GM19452 (cell line): ENCODE measurements at regions not wholly inside any gene's neighbourhood (a gene's known extent, or its start where the extent isn't known, plus 50 kb on each side); places are given as distances from the start of the nearest gene placed in this dataset.

Source experiments
- ATAC-seq: cut with Tn5 transposase; IDR thresholded peaks from one replicate; pipeline ENCODE4 v1.9.1; 2021; ENCODE audit not compliant: unreplicated experiment

DNA sequence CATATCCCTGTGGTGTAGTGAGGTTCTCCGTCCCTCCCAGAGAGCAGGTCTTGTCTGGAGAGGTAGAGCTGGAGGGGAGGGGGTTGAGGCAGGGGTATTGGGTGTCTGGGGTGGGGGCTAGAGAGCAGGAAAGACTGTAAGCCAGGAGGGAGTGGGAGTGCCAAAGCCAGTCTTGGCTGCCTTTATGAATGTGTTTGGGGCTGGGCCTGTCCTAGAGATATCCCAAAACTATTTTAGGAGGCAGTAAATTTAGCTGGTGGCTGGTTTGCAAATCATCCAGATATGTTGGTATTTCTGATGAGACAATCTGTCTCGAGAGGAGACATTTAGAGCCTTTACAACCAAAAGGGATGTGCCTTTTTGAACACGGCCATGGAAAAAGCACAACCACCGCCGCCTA is 166.6 kb downstream of the TLE3 start:
- no peak for ATAC-seq

DNA sequence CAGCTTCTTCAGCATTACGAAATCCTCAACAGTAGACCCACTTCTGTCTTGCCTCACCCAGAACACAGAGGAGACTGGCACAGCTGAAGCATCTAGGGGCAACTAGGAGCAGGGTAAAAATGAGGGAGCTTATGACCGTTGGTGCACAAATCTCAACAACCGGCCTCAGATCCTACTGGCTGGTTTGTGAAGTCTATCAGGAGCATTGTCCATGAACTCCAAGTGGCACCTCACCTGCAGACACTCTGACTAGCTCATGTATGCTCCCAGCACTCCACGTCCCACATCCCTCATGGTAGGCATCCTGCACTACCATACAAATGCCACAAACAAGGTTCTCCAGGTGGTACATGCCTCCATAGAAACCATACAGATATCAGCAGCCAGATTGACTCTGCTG is 163.1 kb downstream of the TLE3 start:
- no peak for ATAC-seq

DNA sequence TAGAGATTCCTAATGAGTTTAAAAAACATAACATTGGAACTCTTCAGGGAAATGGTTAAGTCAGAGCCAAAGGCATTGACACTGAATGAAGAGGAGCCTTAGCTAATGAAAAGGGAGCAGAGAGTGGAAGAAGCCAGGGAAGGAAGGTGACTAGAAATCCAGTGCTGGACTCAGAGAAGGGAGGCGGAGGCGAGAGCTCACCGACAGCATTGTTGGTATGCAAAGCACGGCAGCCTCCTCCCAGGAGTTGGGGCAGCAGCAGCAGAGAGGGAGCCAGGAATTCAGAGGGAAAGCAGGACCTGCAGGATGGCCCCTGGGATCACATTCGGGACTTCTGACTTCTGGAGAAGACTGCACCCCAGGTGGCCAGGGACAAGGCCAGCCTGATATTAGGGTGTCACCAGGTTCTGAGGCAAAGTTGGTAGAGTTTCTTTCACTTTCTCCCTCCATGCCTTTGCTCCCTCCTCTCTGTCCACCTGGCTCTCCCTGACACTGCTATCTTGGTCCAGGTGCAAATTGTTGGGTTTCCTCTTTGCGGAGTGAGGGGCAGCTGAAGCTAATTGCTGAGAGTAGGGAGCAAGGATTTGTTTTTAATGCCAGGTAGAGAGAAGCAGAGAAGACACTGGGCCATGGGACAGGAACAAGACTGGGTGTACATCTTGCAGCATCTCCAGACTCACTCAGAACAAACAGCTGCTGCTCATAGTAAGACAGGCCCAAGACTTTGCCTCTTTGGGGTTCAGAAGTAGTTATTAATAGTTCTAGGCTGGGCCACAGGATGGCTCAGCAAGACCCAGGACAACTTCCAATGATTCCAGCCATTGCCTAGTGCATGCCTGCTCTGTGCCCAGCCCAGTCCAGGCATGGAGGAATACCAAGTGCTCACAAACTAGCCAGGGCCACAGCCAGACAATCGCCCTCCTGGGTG is 157.9 kb downstream of the TLE3 start:
- ATAC-seq: no peak

DNA sequence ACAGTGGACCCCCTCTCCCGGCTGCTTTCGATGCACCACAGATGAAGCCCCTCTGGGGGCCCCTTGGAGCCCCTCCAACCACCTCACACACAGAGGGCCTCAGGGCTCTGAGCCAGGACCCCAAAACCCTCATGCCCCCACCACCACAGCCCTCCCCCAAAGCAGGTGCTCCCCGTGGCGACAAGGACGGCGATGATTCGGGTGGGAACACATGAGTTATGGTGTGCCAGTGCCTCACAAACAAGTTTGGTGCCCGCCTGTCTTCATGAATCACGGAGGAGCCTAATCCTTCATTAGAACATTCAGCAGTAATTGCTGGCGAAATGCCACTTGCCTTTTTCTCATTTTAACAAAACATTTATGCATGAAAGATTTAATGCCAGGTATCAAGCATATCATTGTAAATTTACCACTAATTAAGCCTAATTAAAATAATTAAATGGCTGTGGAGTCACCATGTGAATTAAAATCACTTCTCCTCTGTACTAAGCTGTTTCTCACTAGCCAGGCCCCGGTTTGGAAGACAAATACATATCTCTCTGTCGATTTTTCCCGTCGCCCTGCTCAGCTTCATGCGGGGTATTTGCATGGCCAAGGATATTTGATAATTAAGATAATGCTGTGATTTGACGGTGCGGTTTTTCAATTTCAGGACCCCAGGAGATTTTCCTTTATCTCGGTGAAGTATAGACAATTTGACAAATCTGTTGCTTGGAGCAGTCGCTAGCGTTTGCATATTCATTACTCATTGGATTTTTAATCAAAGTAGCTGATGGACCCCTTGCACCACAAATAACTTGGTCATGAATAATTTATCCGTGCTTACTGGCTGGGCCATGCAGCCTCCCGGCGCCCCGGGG is 157.0 kb downstream of the TLE3 start:
- no peak for ATAC-seq

DNA sequence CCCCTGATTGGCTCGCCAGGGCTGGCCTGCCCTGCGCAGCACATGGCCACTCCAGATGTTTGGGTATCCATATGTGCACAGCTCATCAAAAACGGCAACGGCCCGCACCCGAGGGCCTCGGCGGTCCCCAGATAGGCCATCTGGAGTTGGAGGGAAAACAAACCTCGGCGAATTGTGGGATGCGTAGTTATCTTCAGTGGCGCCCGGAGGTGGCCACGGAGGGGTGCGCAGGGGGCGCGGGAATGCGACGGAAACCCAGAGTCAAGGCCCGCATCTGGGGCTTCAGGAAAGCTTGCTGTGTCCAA is 156.5 kb downstream of the TLE3 start:
- ATAC-seq: no peak

DNA sequence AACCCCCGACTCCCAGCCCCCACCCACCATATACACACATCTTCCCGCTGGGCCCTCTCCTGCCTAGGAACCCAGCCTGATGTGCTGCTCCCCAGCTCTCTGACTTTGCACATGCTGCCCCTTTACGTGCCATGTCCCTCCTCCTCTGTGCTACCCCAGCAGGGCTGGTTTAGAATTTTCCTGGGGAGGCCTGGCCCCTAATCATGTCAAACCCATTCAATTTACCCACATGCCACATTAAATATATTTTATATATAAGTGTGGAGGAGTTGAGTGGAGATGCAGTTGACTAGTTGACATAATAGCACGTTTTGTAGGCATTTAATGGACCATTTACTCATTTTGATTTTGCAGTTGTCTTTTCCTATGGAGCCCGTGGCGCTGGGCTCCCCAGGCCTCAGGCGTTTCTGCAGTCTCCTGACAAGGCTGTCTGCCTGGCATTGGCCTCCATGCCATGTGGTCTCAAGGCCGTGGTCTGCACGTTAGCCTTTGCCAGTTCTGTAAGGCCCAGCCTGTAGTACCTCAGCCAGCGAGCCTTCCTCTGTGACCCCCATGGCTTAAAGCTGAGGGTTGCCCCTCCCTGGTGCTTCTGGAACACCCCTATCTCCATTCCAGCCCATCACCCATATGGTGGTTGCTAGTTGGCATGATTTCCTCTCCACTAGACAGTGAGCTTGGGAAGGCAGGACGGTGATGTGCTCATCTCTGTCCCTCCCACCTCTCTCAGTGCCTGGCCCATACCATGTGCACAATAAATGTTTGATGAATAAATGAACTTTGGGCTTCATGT is 155.8 kb downstream of the TLE3 start:
- no peak for ATAC-seq

DNA sequence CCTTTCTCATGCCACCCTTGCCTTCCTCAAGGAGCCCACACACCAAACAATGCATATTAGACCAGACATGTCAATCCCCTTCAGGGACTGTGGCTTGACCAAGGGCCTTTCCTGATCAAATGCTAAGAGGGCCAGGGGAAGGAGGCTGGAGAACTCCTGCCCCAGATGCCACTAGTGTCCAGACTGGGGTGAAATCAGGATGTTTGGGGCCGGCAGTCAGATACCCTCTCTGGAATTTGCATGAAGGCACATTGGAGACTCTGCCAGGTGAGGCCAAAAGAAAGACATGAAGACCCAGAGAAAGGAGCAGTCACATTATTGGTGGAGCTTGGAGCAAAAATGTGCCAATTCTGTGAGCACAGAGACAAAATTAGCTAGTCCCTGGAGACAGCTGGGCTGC is 154.1 kb downstream of the TLE3 start:
- ATAC-seq: no peak

DNA sequence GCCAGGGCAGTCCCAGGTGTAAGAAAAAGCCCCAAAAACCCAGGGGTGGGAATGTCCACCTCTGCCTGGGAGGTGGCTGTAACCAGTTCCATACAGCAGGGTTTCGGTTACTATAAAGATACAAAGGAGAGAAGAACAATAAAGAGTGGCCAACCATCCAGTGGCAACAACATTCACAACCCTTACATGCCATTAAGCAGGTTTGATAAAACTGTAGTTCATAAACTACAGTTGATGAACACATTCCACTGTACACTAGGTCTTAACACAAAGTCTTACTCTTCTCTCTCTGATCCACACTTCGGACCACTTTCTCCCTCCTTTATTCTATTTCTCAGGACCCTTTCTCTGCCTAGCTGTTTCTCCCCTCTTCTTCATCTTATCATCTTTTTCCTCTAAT is 152.0 kb downstream of the TLE3 start:
- ATAC-seq: no peak

DNA sequence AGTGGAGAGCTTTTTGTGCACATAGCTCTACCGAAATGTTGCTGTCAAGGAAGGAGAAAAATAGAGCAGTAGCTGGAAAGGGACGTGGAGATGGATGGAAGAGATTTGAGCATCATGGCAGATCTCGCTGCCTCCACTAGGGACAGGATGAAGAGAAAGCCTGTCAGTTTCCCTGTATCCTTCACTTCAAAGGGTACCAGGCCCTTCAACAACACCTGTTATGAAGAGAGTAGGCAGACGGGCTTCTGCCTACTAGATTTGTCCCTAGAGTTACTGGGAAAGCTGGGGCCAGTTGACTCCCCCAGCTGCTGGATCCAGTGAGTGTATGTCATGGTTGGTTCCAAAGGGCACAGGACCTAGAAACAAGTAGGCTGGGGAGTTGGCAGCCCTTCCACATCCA is 150.8 kb downstream of the TLE3 start:
- ATAC-seq: no peak

DNA sequence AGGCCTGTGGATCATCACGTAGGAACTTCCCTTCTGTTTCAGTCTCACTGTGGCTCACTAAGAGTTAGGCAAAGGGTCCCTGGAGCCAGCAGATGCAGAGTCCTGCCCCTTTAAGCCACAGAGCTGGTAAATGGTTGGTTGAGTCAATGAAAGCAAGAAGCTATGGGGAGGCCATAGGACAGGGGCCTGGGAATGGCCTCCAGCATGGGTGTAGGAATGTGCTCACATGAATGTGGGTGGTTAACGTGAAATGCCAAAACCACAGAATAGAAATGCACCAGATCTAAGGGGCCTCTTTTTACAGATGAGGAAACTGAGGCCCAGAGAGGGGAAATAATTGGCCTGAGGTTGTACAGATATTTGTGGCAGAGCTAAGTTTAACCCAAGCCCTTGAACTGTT is 150.3 kb downstream of the TLE3 start:
- no peak for ATAC-seq

DNA sequence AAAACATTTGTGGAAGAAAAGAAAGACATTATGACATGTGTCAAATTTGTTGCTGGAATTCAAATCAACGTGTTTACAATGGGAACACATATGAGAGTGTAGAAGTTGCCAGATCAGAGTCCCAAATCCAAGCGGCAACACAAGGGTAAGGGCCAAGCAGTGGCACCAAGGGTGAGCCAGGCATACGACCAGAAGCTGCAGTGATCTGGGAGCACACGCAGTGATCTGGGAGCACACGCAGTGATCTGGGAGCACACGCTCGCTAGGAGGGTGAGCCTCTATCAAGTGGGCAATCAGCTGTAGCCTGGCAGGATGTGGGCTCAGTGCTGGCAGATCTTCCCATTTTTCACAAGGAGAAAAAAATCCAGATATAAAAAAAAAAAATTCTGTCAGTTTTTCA is 148.2 kb downstream of the TLE3 start:
- no peak for ATAC-seq

DNA sequence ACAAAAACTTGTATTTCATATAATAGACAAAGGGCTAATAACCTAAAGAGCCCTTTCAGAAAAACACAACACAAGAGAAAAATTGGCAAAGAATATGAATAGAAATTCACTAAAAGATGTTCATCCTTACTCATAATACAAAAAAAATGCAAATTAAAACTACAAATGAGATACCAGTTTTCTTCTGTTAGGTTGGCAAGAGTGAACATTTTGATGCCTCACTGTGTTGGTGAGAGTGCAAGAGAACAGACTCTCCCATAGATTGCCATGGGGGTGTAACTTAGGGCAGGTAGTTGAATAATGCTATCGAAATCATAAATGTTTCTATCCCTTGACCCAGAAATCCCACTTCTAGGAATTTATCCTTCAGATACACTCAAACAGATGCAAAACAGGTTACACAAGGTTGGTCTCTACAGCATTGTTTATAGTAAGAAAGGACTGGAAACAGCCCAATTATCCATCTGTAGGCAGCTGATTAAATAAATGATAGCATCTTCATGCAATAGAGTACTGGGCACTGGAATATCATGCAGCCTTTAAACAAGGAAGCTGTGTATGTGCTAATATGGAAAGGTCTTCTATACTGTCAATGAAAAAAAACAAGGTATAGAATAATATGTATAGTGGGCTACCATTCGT is 146.3 kb downstream of the TLE3 start:
- ATAC-seq: no peak

DNA sequence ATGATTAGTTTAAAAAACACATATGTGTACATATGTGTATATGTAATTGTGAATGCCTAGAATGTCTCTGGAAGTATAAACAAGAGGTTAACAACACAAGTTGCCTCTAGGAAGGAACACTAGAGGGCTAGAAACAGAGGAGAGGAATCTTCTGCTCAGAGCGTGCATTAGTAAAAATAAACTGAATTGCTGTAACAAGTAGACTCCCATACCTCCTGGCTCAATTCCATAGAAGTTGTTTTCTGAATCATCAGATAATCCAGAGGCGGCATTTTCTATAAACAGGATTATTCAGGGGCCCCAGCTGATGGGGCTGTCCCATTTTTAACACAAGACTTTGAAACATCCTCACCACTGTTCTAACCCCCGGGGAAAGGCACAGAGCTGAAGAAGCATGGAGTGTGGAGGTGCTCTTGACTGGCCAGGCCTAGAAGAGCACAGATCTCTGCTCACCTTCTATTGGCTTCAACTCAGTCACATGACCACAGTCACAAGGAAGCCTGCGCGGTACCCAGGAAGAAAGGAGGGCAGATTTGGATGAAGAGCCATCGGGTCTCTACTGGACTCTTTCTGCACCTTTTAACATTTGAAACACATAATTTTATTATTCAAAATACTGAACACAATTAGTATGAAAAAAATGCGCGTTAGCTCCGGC is 145.7 kb downstream of the TLE3 start:
- ATAC-seq: no peak

DNA sequence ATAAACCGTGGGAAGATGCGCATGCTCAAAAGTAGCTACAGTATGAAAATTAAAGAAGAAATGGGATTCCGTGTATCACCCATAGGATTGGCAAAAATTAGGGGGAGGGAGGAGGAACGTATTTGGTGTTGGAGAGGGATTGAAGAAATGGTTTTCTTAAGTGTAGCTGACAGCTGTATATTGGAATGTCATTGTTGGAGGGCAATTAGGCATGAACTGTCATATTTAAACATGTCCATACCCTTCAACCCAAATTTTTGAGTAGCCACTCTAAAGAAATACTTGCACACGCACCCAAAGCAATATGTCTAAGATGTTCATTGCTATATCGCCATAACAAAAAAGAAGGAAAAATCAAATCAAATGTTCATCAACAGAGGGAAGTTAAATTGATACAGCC is 144.7 kb downstream of the TLE3 start:
- no peak for ATAC-seq

DNA sequence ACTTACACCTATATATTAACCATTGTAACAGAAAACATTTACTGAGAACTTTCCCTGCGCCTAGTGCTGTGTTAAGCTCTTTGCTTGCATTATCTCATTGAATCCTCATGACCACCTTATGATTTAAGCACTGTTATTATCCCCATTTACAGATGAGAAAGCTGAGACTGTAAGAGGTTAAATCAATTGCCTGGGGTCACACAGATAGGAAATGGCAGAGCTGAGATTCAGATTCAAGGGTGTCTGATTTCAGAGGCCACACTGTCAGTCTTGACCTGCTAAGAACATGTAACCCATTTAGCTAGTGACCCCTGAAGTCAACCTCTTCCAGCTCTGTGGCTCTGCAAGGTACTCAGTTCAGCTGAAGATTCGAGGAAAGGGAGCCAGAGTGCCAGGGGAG is 143.9 kb downstream of the TLE3 start:
- no peak for ATAC-seq

DNA sequence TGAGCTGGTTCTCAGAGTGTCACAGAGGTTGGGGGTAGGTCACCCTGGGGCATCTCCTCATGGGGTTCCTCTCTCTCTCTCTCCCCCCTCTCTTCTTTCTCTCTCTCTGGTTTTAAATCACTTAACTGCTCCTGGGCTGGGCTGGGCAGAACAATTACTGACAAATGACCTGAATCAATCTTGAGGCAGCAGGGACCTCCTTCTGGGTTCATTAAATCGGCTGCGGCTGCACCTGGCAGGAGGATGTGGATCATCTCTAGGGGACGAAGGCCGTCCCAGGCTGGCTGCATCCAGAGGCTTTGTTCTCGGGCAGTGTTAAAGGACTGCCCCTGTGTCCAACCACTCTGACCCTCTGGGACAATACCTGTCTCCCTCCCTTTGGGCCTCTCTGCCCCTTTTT is 143.1 kb downstream of the TLE3 start:
- ATAC-seq: no peak

DNA sequence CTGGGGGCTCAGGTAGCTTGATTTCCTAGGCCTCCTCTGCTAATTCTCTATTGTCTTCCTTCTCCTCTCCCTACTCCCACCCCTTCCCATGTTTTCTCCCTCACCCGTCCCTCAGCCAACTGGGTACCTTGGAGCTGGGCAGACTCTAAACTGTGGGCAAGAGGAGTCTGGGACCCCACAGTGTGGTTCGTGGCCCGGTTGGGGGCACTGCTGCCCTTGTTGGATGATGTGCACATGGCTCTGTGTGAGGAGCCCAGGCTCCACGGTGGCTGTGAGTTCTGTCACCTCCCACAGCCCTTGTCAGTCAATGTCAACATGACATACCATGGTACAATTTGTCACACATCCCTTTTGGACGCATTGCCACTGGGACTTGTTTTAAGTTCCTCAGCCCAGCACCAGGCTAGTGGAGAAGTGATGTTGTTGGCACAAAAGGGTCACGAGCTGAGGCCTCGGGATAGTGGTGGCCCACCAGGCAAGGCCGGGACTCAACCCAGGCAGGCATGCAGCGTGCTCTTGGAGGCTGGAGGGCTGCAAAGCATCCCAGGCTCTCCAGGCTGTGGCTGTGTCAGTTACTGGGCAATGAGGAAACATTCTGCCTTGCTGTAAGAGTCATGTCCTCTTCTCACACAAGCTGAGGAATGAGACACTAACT is 142.3 kb downstream of the TLE3 start:
- ATAC-seq: no peak

DNA sequence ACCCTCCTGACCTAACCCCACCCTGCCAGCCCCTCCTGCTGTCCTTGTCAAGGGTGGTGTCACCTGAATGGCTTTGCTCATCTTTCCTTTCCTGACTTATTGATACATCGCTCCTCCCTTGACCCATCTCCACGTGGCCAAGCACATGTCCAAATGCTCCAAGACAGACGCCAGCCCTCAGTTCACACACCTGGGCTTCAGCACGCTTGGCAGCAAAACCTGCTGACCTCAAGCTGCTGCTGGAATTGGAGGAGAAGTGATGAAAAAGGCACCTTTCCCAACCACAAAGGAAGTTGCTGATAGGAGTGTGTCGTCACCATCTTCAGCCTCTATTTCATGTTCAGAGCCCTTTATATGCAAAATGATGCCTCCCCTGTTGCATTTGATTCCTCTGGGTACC is 141.3 kb downstream of the TLE3 start:
- no peak for ATAC-seq

DNA sequence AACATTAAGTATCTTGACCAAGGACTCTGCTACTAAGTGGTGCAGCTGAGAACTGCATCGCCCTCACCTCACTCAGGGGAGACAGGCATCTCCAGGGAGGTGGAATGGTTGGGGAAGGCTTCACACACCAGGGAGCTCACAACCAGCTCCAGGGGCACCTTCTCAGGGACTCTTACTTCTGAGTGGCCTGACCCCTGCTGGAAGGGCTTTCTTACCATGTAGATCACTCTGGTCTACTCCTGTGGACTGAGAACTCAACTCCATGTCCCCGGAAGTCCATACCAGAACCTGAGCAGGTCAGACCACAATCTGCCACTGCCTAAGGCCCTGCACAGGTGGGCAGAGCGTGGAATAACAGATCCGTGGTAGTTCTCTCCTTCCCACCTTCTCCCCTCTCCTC is 140.5 kb downstream of the TLE3 start:
- no peak for ATAC-seq

DNA sequence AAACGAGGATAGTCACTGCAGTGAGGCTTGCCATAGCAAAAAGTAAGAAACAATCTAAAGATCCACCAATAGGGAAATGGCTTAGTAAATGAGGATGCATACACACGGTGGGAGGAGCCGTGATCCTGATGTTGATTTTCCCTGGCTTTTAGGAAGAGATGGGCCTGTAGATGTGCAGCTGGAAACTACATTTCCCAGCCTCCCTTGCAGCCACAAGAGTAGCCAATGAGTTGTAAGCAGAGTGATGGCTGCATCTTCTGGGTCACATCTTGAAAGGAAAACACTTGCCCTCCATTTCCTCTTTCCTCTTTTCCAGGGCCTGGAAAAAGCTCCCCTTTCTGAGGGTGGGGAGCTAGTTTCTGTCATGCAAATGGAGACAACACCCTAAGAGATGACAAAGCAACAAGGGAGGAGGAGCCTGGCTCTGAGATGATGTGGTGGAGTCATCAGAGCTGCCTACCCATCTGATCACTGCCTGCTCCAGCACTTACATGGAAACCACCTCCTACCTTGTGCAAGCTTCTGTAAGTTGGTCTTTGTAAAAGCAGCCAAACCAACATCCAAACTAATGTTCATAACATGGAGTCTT is 139.1 kb downstream of the TLE3 start:
- no peak for ATAC-seq
